SK-MEL-5 (cell line): ENCODE measurements at regions not wholly inside any gene's neighbourhood (a gene's known extent, or its start where the extent isn't known, plus 50 kb on each side); places are given as distances from the start of the nearest gene placed in this dataset.
"Not testable (repeated sequence)": the region's sequence is repeated elsewhere in the genome, so short reads cannot be mapped to it uniquely, and the experiment has no call there.

Experiments
- DNase-seq: peaks from one replicate; pipeline ENCODE4 v3.0.0-alpha.2; 2016; ENCODE audit warnings: low read depth, low spot score
- in situ Hi-C: cut with HindIII; loops from 2 replicates; pipeline ENCODE4 v1.10.0; 2016; ENCODE audit warnings: low sequenced_read_pairs, high pct_unique_total_duplicates, low pct_unique_long_range_greater_than_20kb

DNA sequence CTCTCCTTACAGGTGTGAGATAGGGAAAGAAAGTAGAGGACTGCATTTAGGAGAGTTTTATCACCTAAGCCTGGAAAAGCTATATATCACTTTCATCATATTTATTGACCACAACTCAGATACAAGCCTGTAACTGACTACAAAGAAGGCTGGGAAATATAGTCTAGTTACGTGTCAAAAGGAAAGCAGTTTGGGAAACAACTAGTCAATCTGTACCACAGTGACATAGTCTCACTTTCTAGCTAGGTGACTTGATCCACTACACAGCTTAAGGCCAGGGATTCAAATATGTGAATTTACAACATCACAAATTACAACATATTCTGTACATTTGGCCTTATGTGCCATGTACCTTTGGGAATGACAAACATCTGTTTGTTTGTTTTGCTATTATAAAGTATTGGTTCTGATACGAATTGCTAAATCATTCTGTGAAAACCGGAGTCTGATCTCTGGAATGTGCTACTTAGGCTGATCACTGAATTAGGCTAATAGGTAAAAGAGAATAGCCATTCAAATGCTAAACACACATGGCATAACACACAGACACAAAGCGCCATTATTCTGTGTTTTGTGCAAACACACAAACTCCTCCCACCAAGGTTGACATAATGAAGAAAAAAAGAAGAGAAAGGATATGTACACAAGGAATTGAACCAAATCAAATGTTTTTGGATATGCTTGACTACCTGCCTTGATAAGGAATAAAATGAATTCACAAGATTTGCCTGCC lies 279.8 kb downstream of the DUSP6 start:
- in situ Hi-C loops: loop anchor here (25.0 kb wide), 1 partner anchor 390 kb away; no protein-coding TSS in a partner anchor

DNA sequence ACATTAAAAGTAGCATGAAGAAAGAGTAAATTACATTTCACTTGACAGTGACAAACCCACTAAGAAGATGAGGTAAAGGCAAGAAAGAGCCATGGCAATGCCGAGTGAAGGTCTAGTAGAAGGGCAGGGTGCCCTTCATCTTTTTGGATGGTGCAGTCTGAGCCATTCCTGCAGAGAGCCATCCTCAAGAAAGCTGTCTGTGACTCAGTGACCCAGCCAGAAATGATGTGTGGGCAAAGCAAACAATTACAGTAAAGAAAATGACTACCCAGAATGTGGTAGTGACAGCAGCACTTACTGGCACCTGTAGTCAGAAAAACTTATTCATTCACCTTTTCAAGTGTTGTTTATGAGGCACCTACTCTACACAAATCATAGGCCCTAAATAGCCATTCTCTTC lies 281.7 kb downstream of the DUSP6 start:
- DNase-seq: no peak
- in situ Hi-C loops: loop anchor here (25.0 kb wide), 1 partner anchor 392 kb away; no protein-coding TSS in a partner anchor

More for the DNA sequence above, 279.8 kb downstream of the DUSP6 start:
- no peak for DNase-seq

DNA sequence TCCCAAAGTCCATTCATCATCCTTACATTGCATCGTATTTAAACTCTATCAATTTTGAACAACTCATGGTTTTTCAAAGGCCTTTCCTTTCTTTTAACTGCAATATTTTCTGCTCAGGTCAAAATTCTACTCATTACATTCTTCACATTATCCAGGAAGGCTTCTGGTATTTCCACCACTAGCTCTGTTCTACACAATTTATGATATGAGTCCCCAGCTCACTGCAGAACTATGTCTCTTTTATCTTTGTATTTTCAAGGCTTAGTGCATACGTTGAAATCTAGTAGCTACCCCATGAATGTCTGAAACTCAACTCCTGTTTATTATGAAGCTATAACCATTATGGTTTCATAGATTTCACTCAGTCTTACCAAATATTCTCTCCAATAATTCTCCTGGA lies 282.9 kb downstream of the DUSP6 start:
- DNase-seq: no peak
- in situ Hi-C loops: loop anchor here (25.0 kb wide), 1 partner anchor 393 kb away; no protein-coding TSS in a partner anchor

DNA sequence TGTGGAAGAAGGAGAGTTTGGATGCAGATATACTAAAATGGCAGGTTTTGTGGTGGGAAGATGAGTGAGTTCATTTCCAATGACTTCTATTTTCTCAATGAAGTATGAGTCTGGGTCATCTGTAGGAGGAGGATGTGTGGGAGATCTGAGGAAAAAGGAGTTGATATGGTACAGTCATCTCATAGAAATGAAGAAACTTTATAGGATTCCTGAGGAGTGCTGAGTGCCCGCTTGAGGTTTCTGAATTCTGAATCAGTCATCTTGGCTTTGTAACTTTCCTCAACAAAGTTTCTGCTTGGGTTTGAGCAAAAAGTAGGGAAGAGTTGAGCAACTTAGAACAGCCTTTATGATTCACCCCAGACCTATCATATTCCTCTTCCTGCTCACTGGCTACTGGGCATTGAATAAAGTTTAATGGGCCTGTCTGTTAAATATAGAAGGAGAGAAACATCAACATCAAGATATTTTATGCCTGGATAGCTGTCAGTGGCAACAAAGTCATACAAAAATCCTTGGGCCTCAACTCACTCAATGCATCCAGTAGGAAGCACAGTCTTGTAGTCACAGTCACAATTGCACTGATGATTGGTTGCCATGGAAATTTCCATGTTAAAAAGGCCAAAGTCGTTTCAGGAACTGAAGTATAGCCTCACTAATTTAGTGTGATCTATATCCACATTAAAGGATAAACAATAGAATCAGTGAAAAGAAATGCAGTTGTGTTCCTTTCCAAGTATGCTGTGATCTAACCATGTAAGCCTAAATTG lies 284.7 kb downstream of the DUSP6 start:
- DNase-seq: no peak
- in situ Hi-C loops: loop anchor here (25.0 kb wide), 1 partner anchor 395 kb away; no protein-coding TSS in a partner anchor

DNA sequence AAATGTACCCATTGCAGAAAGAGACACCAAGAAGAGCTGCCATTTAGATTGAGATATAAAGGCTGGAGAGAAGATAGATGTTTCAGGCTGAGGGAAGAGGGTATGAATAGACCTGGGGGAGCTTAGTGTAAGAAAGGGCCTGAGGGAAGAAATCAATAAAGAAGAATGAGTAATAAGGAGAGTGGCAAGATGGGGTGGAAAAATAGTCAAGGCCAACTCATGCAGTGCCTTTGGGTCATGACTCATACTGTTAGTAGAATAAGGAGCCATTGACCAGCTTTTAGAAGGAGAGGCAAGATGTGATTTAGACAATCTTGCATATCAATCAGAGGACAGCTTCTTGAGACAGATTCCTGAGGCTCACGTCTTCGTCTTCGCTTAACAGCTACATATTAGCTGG lies 287.5 kb downstream of the DUSP6 start:
- peak; percentile 91 for DNase-seq
- in situ Hi-C loops: loop anchor here (25.0 kb wide), 1 partner anchor 398 kb away; no protein-coding TSS in a partner anchor

DNA sequence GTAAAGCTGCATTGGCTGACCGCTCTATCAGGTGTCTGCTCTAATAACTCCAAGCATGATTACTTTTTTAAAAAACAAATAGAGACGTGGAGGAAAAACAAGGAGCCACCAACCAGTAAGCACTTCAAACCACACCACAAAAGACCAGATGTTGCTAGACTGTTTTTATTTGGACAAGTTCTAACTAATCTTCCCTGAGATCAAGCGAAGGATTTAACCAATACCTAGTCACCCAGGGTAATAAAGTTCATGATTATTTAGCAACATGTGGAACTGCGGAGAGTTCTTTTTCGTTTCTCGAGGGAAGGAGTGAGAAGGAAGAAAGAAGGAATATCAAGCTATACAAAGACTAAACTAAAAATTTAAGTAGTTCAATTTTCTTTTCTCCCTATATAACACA lies 288.1 kb downstream of the DUSP6 start:
- in situ Hi-C loops: loop anchor here (25.0 kb wide), 1 partner anchor 398 kb away; no protein-coding TSS in a partner anchor
- DNase-seq: no peak

DNA sequence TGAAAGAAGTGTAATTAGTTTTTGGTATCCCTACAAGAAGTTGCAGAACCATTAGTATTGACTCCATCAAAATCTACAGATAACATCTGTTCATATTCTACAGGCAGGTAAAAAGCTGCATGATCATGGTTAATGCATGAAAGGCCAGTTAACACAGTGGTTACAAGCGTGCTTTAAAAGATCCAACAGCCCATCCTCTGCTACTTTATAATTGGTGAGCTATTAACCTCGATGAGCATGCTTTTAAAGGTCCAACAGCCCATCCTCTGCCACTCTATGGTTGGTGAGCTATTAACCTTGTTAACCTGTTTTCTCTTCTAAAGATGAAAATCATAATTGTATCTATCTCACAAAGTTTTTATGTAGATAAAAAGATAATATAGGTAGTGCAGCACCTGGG lies 289.3 kb downstream of the DUSP6 start:
- in situ Hi-C loops: loop anchor here (25.0 kb wide), 1 partner anchor 399 kb away; no protein-coding TSS in a partner anchor
- DNase-seq: no peak

DNA sequence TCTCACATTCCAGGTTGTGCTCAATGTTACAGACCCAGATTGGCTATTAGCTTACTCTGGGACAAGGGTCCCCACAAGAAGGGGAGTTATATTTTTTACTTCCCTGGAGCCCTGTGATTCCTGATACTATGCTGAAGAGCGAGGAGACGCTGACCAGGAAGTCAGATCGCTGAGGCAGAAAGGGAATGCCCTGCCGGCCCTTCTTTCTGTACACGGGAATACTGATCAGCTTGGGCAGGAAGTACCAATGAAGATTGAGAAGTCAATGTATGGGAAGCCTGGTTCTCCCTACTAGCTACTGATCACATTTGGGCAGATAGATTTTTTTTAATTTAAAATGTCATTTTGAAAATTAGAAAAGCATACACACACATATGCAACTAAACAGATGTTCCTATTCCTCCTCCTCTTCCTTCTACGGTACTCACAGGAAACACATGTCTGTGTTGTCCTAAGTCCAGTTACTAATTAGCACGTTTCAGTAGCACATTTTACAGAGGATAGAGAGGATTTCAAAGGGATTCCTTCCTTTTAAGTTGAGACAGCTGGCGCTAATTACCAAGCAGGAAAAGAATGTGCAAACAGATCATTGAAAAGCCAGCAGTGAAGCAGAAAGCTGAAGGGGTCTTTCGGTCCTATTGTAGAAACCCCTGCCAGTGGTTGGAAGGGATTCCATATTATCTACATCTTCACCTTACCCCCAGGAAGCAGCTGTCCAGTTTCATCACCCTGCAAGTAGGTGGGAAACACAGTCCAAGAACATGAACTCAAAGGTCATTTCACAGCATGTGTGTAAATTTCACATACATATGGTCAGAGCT lies 292.4 kb downstream of the DUSP6 start:
- DNase-seq: no peak
- in situ Hi-C loops: loop anchor here (25.0 kb wide), 1 partner anchor 402 kb away; no protein-coding TSS in a partner anchor

DNA sequence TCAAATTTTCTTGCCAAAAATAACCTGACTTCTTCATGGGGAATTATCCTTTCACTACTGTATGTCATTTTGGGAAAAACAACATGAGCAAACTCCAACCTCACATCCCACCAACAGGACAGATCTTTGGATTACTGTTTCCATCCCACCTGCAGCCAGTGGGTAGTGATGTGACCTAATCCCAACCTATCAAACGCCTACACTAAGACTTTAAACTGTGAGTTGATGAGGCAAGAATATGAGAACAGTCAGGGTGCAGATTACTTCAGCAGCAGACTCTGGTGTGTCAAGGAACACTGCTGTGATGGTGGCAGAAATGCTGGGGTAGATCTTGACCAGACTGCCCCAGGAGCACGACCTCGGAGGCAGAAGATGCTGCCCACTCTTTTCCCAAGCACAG lies 293.2 kb downstream of the DUSP6 start:
- DNase-seq: no peak
- in situ Hi-C loops: loop anchor here (25.0 kb wide), 1 partner anchor 403 kb away; no protein-coding TSS in a partner anchor

DNA sequence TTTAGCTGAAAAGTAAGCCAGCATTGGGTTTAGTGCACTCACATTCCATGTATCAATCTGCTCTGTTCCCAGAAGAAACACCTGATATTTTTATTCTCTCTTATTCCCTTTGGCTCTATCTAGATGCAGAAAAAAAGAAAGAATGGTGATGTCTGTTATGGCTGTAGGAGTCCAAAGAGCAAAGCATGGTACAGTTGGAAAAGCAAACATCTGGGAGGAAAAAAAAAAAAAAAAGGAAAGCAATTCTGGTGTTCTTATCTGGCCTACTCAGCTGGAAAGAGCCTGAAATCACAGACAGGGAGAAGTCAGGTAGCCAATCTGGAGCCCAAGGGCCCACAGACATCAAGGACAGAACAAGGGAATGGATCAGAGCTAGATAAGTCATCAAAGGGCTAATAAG lies 293.9 kb downstream of the DUSP6 start:
- in situ Hi-C loops: loop anchor here (25.0 kb wide), 1 partner anchor 404 kb away; no protein-coding TSS in a partner anchor
- DNase-seq: no peak

DNA sequence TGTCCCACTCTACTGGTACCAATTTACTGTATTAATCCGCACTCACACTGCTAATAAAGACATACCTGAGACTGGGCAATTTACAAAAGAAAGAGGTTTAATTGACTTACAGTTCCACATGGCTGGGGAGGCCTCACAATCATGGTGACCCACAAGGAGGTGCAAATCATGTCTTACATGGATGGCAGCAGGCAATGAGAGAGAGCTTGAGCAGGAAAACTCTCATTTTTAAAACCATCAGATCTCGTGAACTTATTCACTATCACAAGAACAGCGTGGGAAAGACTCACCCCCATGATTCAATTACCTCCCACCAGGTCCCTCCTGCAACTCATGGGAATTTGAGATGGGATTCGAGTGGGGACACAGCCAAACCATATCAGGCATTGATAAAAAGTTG lies 298.5 kb downstream of the DUSP6 start:
- in situ Hi-C loops: loop anchor here (25.0 kb wide), 1 partner anchor 408 kb away; no protein-coding TSS in a partner anchor
- not testable (repeated sequence) for DNase-seq

DNA sequence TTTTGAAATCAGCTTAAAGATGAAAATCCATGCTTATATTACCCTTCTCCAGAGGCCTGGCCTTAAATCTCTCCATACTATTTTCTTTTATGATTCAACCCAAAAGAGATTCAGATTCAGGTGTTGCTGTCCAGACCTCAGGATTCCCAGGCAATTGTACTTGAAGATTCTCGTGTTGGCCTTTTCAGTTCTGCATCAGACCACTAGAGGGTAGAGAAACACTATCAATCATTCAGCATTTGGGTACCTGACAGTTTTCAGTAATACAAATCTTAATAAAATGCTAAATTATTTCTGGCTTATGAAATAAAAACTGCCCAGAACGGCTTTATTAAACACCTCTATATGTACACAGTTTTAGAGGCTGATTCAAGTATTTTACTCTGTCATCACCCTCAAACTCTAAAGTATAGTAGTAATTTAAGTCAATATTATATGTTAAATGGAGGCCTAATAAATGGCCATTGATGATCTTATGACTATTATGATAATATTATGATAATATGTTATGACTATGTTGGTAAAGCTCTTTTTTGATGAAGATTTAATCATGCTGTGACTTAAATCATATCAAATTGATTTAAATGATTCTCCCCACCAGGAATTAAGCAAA lies 301.1 kb downstream of the DUSP6 start:
- in situ Hi-C loops: loop anchor here (25.0 kb wide), 1 partner anchor 411 kb away; no protein-coding TSS in a partner anchor
- DNase-seq: peak; percentile 82

DNA sequence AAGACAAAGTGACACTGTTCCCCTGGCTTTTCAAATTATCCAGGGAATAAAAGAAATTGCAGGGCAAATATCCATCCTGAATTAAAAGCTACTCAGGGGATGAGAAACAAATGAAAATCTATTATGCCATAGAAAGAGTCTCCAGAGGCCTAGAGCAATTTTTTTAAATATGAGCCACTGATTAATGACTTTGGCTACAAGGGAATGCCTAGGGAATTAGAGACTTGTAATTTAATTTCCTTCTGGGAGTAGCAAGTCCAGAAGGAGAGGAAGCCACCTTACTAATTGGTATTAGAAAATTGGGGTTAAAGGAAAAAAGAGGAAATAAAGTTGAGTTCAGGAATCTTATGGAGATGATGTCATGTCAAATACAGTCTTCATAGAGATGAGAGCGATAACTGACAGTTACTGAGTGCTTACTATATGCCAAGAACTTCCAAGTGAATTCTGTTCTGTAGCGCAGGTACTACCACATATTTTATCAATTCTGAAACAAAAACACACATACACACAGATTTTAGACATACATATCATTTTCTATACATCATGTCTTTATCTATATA lies 304.4 kb downstream of the DUSP6 start:
- no peak for DNase-seq
- in situ Hi-C loops: no loop called here

DNA sequence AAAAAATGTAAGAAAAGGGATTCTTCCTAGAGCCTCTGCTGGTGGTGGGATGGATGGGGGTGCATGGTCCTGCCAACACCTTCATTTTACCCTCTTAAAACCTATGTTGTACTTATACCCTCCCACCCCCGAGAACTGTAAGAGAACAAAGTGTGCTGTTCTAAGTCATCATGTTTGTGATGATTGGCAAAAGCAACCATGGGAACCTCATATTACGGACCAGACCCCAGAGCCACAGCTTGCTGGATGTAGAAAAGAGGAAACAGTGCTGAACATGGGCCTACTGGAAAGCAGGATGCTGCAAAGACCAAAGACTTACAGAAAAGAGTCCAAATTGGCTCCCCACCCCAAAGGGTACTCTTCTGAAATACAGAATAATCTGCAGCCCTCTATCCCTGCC lies 311.2 kb downstream of the DUSP6 start:
- in situ Hi-C loops: no loop called here
- no peak for DNase-seq

DNA sequence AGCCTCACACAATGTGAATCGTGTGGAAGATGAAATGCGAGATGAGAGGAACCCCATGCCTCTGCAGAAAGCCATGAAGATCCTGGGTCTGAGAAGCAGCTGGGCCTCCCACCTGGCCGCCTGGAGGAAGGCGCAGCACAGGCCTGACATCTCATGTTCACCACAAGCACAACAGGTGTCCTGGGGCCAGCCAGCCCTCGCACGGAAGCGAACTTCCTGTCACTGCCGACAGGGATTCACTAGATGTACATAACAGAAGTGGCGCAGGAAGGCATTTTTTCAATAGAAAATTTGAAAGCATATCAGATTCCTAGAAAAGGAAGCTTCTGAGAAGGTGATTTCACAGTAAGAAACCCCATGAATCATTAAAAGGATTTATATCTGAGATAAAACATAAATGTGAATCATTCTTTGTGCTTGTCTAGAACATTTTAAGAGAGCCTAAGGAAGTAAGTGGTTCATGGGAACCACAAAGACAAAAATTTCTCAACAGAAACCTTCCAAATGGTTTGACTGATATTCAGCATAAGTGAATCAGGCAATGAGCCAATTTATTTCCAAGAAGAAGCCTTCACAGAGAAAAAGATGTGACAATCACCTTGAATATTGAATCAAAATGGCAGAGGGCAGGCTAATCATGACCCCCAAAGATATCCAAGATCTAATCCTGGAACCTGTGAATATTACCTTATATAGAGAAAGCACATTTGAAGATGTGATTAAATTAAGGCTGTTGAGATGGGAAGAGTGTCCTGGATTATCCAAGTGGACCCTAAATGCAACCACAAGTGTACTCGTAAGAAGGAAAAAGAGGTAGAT lies 311.9 kb downstream of the DUSP6 start:
- DNase-seq: no peak
- in situ Hi-C loops: no loop called here

DNA sequence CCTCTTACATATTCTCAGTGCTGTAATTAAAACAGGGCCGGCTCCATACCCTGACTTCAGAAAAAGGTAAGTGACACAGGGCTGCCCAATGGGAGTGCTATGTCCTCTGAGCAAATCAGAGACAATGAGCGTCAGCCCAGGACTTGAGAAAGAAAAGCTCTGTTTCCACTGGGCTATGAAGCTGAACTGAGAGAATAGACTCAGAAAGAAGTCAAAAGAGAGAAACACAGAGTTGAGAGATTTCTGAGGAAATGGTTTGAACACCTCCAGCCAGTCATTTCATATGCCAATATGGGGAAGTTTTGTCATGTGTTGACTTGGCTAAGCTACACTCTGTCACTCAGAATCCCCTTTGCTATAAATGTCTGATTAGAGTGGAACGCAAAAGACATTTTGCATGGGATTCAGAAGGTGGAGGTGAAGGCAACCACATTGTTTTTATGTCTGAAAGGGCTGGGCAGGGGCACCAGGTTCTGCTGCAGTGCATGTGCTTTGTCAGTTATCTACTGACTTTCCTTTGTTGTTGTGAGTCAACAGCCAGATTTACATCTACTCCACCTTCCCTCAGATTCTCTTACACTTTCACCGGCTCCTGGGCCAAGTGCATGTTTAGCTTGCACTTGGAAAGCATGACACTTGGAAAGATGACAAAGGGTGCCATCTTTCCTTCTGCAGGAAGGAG lies 313.3 kb downstream of the DUSP6 start:
- no peak for DNase-seq
- in situ Hi-C loops: no loop called here
